B cell (primary cell): ENCODE measurements at regions not wholly inside any gene's neighbourhood (a gene's known extent, or its start where the extent isn't known, plus 50 kb on each side); places are given as distances from the start of the nearest gene placed in this dataset.

Experiments used
- EZH2 ChIP-seq: IDR thresholded peaks from 2 replicates; pipeline ENCODE4 v1.6.1; 2012; ENCODE audit warnings: borderline replicate concordance, low read depth, mild to moderate bottlenecking, moderate library complexity, low read length; ENCODE audit not compliant: insufficient read depth, poor library complexity, severe bottlenecking
- TF ChIP-seq, protein P1 (sequence below): fragments of 200-600 bp; IDR thresholded peaks from one replicate; pipeline ENCODE4 v1.8.0; 2022; ENCODE audit warnings: antibody characterized with exemption, mild to moderate bottlenecking

DNA sequence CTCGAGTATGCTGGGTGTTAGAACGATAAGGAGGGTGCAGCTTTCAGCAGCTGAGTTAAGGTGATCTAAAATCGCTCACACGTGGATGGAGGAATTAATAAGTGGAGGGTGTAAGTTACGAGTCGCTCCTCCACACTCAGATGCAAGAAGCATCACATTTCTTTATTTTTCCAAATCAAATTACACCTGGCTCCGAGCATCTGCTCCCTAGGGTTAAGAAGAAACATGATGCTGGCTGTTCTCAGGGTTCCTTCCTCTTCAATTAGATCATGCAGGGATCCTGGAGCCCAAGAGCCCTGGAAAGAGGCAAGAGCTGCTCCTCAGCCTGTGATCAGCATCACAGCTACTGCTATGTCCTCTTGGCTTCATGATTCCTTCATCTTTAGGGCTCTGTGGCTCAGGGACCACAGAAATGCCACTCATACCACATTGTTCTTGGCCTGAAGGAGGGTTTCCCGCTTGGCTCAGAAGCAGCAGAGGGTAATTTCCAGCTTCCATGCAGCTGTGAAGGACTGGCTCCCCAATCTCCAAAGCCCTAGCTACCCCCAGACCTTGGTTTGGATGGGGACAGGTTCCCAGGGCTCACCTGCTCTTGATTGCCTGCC, 235.9 kb upstream of the ZNF32 start:
- TF ChIP-seq, protein P1, sequence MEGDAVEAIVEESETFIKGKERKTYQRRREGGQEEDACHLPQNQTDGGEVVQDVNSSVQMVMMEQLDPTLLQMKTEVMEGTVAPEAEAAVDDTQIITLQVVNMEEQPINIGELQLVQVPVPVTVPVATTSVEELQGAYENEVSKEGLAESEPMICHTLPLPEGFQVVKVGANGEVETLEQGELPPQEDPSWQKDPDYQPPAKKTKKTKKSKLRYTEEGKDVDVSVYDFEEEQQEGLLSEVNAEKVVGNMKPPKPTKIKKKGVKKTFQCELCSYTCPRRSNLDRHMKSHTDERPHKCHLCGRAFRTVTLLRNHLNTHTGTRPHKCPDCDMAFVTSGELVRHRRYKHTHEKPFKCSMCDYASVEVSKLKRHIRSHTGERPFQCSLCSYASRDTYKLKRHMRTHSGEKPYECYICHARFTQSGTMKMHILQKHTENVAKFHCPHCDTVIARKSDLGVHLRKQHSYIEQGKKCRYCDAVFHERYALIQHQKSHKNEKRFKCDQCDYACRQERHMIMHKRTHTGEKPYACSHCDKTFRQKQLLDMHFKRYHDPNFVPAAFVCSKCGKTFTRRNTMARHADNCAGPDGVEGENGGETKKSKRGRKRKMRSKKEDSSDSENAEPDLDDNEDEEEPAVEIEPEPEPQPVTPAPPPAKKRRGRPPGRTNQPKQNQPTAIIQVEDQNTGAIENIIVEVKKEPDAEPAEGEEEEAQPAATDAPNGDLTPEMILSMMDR, result no peak
- TF ChIP-seq EZH2, result no peak
